A204.1 (cell line): ENCODE measurements at regions not wholly inside any gene's neighbourhood (a gene's known extent, or its start where the extent isn't known, plus 50 kb on each side); places are given as distances from the start of the nearest gene placed in this dataset.

Source experiments
- FAIRE-seq: peaks from 2 replicates; lab custom pipeline; 2012; peaks lifted over from hg19 to GRCh38; lab: Jason Lieb, UNC

DNA sequence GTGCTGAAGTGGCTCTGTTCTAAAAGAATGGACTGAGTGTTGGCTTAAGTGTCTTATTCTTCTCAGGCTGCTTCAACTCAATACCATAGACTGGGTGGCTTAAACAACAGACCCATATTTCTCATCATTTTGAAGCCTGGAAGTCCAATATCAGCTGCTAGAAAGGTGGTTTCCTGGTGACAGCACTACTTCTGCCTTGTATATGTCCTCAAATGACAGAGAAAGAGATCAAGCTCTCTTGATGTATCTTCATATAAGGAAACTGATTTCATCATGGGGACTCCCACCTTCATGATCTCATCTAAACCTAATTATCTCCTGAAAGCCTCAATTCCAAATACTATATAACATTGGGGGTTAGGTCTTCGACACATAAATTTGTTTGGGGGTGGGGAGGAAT, 449.7 kb upstream of the DSEL start:
- no peak for FAIRE-seq

DNA sequence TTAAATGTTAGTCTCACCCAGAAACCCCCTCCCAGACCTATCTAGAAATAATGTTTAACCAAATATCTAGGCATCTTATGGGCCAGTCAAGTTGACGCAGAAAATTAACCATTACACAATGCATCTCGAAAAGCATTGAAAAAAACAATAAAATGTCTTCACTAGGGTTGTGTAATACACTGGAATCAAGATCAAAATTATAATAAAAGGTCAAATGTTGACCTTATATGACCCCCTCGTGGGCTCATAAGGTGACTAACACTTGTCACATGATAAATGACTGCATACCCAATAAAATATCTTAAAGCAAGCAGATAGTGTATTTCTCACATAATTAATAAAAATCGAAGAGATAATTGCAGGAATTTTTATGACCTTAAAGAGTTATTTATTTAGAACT, 447.9 kb upstream of the DSEL start:
- no peak for FAIRE-seq

DNA sequence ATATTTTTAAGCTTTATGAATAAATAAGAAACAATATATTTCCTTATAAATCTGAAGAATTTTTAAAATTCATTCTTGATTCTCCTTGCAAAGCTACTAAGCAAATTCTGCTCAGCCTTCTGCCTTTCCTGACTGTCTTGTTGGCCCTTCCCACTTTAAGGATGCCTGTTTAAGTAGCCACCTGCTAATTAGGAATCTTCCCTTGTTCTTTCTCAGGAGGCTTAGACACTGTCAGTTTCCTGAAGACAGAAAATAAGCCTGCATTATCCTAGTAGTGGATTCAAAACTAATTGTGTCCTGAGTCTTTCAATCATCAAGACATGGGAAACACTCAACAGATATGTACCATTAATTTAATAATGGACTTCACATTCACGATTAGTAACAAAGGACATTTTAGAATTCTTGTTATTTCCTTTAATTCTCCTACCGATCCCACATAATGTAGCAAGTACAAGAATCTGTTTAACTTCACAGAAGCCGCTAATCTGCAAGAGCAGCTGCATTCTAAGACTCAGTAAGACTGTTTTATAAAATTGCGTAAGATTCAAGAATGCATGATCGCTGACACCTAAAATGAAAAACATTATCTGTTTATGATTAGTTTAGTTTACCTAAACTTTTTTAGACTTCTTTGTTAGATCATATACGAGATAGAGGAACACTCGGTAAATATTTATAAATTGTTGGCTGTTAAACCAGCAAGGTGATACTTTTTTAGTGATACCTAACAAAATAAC, 445.4 kb upstream of the DSEL start:
- no peak for FAIRE-seq

DNA sequence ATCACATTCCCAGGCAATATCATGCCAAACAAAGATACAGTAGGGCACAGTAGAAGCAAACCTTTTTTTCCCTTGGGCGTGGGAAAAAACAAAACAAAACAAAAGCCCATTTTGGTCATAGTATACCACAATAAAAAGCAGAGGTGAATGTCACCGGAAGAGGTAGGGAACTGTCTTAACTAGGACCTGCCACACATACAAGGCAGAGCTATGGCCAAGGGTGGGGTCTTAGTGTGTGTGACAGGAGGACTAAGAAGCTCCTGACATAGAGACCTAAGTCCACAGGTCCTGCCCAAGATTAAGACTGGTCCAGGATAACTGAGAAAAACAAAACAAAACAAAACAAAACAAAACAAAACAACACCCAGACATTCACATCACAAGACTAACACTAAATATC, 441.2 kb upstream of the DSEL start:
- FAIRE-seq = no peak

DNA sequence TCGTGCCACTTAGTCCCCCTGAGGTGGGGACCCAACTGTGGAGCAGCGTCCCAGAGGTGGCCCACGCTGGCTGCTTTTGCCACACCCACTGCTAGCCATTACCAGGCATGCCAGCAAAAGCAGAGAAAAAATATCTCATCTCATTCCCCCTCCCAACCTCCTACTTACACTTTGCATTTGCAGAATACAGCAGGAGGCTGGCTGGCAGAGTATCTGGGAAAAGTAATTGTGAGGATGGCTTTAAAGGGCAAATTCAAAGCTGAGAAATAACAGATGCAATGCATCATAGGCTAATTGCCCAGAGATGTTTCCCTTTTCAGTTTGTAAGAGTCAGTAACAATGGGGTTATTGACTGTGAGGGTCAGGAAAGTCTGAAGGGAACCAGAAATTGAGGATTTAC, 438.1 kb upstream of the DSEL start:
- FAIRE-seq = no peak

DNA sequence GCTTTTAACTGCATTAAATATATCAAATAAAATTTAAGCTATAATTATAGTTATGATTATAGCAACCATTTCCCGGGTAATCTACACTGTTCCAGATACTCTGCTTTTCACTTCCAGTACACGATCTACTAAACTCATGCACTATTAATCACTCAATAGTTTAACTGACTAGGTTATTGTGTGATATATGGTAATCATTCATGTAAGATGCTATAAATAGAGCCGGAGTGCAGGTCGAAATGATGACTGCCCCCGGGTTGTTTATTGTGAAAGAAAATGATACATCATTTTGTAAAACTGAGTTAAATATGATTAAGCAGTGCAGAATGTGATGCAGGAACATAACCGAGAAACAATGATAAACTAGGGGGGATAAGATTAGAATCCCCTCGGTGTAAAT, 434.6 kb upstream of the DSEL start:
- FAIRE-seq = no peak

DNA sequence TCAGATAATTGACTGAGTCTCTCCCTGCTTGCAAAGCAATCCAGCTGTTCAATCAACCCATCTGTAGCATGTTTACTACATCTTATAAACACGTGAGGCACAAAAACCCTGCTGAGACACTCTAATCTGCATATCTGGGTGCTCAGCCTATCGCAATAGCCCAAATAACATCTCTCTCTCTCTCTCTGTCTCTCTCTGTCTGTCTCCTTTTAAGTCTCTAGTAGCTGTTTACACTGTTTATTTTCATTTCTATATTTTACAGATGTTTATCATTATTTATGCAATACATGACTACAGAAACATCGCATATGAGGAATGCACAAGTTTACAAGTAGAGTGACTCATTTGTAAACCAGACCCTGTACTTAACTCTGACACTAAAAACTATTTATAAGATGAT, 422.1 kb upstream of the DSEL start:
- FAIRE-seq = no peak

DNA sequence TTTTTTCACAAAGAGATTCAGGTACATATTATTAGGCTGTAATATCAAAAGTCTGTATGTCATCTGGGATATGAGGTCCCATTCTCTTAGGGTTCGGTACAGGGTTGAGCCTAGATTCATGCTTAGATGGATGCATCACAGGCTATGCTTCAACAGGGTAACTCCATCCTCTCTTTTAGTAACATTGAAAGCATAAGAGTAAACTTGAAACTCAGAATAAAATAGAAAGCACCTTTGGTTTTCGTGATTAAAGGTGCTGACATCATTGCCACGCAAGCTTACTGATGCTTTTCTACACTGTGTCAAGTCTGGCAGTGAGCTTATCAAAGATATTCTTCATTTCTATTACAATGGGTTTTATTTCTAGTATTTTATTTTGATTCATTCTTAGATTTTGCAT, 419.1 kb upstream of the DSEL start:
- no peak for FAIRE-seq

DNA sequence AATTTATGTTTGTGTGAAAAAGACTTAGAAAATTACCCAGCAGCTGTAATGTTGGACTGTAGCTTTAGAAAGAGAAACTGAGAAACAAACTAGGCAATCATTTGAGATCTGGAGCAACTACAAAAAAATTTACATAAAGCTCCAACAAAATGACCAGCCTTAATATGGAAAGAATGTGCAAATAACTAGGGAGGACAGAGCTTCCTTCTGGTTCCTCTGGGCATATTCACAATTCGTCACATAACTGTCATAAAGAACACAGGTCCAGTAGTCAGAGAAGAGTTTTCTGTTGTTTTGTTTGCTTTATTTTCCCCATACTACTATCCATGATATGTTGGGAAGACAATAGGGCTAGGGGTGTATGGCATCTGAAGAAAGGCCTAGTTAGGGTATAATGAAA, 416.8 kb upstream of the DSEL start:
- no peak for FAIRE-seq

- no peak for FAIRE-seq
Measured at GRCh38 chr18:67932271-67932670, 415.8 kb upstream of the DSEL start.

DNA sequence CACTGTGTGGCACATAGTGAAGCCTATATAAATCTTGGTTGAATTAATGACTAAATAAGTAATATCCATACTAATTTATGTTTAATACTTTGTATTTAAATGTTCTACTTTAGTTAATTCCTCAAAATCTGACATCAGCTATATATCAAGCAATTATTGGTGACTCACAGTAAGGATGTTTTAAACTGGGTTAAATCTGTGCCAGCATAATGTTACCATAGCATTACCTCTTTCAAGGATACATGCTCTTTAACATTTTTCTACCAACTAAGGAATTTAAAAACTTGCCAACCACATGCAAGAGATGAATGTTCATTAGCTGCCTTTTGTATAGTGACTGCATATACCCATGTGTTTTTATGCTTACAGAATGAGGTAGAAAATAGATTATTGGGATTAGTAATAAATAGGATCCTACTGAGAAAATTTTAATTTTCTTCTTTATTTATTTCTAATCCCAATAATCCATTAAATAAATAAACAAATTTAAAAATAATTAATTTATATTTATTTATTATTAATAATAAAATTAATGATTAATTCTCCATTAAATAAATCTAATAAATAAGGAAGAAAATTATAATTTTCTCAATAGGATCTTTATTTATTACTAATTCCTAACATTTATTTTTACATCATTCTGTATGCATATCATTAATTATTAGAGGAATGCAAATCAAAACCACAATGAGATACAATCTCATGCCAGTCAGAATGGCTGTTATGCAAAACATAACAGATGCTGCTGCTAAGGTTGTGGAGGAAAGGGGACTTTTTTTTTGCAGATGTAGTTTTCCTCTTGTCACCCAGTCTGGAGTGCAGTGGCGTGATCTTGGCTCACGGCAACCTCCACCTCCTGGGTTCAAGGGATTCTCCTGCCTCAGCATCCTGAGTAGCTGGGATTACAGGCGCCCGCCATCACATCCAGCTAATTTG, 410.7 kb upstream of the DSEL start:
- FAIRE-seq = peak; percentile 94

GRCh38 chr18:67924656-67925055, 408.1 kb upstream of the DSEL start:
- no peak for FAIRE-seq

DNA sequence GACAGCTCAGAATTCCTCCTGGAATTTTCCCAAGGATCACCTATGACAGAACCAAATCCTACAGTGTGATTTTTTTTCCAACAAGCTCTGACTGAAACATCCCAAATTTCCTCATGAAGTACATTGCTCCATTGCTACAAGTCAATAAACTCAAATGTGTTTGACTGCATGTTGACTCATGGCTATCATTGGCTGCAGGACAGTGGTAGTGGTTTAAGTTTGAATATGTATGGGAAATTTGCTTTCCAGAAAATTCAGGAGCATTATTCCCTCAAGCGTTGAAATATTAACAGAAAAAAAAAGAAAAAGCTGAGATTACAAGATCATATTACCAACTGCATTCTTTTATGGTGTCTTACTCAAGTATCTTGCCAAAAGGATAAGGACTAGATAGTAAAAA, 402.8 kb upstream of the DSEL start:
- no peak for FAIRE-seq

GRCh38 chr18:67916097-67916496, 399.6 kb upstream of the DSEL start:
- FAIRE-seq = no peak

DNA sequence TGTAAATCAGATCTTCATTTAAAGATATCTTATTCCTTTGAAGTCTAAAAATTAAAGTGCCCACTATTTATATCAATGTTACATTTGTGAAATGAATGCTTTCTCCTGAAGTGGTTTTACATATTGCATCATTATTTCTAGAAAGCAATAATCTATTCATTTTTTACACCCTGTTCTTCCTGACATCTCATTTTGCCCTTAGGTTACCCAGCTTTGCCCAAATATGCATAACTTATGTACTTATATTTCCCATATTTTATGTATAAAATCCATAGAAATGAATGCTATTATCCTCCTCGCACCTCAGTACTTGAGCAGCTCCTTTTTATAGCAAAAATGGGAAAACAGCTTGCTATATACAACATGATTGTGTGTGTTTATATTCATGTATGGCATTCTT, 396.5 kb upstream of the DSEL start:
- FAIRE-seq = no peak

- no peak for FAIRE-seq
Measured at GRCh38 chr18:67901573-67901972, 385.1 kb upstream of the DSEL start.

- FAIRE-seq = no peak
Measured at GRCh38 chr18:67896451-67896850, 379.9 kb upstream of the DSEL start.

DNA sequence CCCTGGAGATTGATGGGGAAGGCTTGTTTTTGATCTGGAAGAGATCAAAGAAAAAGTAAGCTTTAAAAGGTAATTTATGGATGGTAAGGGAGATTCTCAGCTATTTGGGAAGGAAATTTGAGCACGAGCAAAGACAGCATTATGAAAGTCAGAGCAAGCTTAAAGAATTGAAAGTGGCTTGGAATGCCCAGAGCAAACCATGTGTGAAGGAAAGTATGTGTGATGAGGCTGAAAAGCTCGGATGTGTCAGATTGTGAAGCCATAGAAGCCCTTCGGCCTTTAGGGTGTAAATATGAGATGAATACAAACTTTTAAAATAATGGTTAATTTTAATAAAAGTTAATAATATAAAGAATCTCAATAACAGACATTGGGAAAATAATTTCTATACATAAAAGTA, 377.4 kb upstream of the DSEL start:
- peak; percentile 14 for FAIRE-seq

- no peak for FAIRE-seq
Measured at GRCh38 chr18:67876871-67877270, 360.4 kb upstream of the DSEL start.

- no peak for FAIRE-seq
Measured at GRCh38 chr18:67875944-67876343, 359.4 kb upstream of the DSEL start.

- FAIRE-seq = no peak
Measured at GRCh38 chr18:67875060-67875459, 358.5 kb upstream of the DSEL start.

DNA sequence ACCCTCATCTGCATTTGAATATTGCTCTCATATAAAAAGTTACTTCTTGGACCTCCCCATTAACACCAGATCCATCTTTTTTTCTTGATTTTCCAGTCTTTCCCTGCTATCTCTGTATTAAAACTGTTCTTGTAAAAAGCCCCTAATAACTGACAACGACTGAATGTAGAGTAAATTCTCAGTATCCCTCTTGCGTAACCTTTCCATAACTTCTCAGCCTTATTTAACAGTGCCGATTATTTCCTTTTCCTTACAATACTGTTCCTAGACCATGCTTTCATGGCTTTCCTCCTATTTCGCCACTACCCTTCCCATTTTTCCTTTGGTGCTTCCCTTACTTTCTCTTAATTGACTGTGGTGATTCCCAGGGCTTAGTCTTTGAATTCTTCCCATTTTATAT, 348.9 kb upstream of the DSEL start:
- no peak for FAIRE-seq

DNA sequence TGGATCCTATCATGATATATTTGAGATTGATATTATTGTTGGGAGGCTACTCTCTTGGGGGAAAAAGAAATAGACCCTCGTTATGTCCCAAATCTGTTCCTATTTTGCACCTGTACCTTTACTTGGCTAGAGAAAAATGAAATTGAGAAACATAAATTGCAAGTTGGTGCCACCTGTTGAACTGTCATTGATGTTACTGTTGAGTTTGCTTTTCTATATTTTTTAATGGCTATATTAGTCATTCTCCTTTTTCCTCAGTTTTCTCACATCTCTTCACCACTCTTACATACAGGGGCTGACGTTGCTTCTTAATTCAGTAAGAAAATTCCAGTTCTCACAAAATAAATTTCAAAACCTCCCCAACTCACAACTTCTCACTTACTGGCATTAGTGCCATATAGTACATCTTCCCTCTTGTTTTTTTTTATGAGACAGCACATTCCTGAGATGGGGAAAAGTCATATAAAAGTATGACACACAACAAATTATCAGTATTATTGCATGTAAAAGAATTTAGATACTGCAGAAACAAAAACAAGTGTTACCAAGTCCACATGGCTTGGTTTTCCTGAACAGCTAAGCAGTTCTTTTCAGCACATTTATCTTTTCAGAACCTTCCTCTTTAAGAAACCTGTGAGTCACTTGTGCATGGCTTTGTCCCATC, 348.3 kb upstream of the DSEL start:
- no peak for FAIRE-seq
